H1 (cell line): ENCODE measurements at regions not wholly inside any gene's neighbourhood (a gene's known extent, or its start where the extent isn't known, plus 50 kb on each side); places are given as distances from the start of the nearest gene placed in this dataset.

Source experiments
- CTCF ChIA-PET: fragments of 300-600 bp; sonication (Branson Sonifier 250); formaldehyde crosslinking; loops from one replicate; lab custom pipeline; 2021; ENCODE audit not compliant: partially characterized antibody; lab: Charles Lee
- POLR2A ChIA-PET: fragments of 300-600 bp; sonication (Branson Sonifier 250); formaldehyde crosslinking; loops from one replicate; lab custom pipeline; 2021; ENCODE audit warnings: inconsistent platforms; ENCODE audit not compliant: partially characterized antibody; lab: Charles Lee
- DNase-seq, 2 experiments: peaks; one replicate each; pipeline versions ENCODE4 v3.0.0 to v3.0.0-alpha.2; 2010 to 2022; ENCODE audit warnings: low spot score in 2 of 2, low read depth in 1 of 2, mixed read lengths in 1 of 2
- FAIRE-seq: peaks from 2 replicates; lab custom pipeline; 2011; peaks lifted over from hg19 to GRCh38; lab: Jason Lieb, UNC
- H2AFZ ChIP-seq: 2 replicates; pipeline ENCODE4 v1.8.1; 2012; ENCODE audit warnings: low read length, inconsistent platforms
- H2AK5ac ChIP-seq: 2 replicates; pipeline ENCODE4 v1.6.1; 2013; ENCODE audit warnings: low read depth, low read length
- H2BK120ac ChIP-seq: replicated peaks from 2 replicates; pipeline ENCODE3; 2013; ENCODE audit warnings: low read depth, low read length, inconsistent platforms
- H2BK12ac ChIP-seq: 2 replicates; pipeline ENCODE4 v1.6.1; 2013; ENCODE audit warnings: low read depth, low read length
- H2BK15ac ChIP-seq: 2 replicates; pipeline ENCODE4 v1.6.1; 2013; ENCODE audit warnings: low read length
- H2BK20ac ChIP-seq: 2 replicates; pipeline ENCODE4 v1.6.1; 2013; ENCODE audit warnings: low read length
- H2BK5ac ChIP-seq: 2 replicates; pipeline ENCODE4 v1.6.1; 2013; ENCODE audit warnings: low read depth, low read length
- H3K14ac ChIP-seq: 2 replicates; pipeline ENCODE4 v1.6.1; 2013; ENCODE audit warnings: inconsistent platforms; ENCODE audit not compliant: insufficient read length
- H3K18ac ChIP-seq: 2 replicates; pipeline ENCODE4 v1.6.1; 2013; ENCODE audit warnings: low read length; ENCODE audit errors: extremely low read depth
- H3K23ac ChIP-seq: 2 replicates; pipeline ENCODE4 v1.6.1; 2013; ENCODE audit warnings: inconsistent platforms; ENCODE audit not compliant: insufficient read length
- H3K23me2 ChIP-seq: 2 replicates; pipeline ENCODE4 v1.6.1; 2013; ENCODE audit warnings: low read depth, low read length
- H3K27ac ChIP-seq: 2 replicates; pipeline ENCODE4 v1.6.1; 2011; ENCODE audit warnings: low read depth, low read length, inconsistent platforms
- H3K27me3 ChIP-seq, 4 experiments: replicated peaks in 1 of 4; 1 replicate in 1 of 4; 2 replicates in 3 of 4; pipeline versions ENCODE4 v1.6.1 to v1.8.1; 2011 to 2013; ENCODE audit warnings: low read length in 3 of 4, mild to moderate bottlenecking in 3 of 4, inconsistent platforms in 2 of 4, mixed read lengths in 2 of 4, moderate library complexity in 1 of 4; ENCODE audit not compliant: control insufficient read depth in 3 of 4, insufficient read depth in 3 of 4; ENCODE audit errors: extremely low read depth in 1 of 4
- H3K36me3 ChIP-seq, 4 experiments: 2 replicates each; pipeline versions ENCODE4 v1.6.1 to v1.8.1; 2011 to 2013; ENCODE audit warnings: mild to moderate bottlenecking in 4 of 4, low read length in 3 of 4, moderate library complexity in 2 of 4, control low read depth in 1 of 4, inconsistent platforms in 1 of 4; ENCODE audit not compliant: insufficient read depth in 4 of 4, control insufficient read depth in 2 of 4
- H3K4ac ChIP-seq: replicated peaks from 2 replicates; pipeline ENCODE3; 2013; ENCODE audit warnings: low read length, low read depth, mixed read lengths, inconsistent platforms; ENCODE audit not compliant: insufficient read length
- H3K4me1 ChIP-seq, 4 experiments: replicated peaks in 1 of 4; 1 replicate in 1 of 4; 2 replicates in 3 of 4; pipeline versions ENCODE4 v1.6.1 to v1.8.1; 2011 to 2013; ENCODE audit warnings: low read length in 3 of 4, inconsistent platforms in 2 of 4, mixed read lengths in 1 of 4; ENCODE audit not compliant: insufficient read depth in 4 of 4, control insufficient read depth in 3 of 4
- H3K4me2 ChIP-seq, 2 experiments: 2 replicates each; pipeline versions ENCODE4 v1.6.1 to v1.8.1; 2011 to 2013; ENCODE audit warnings: low read depth in 2 of 2, low read length in 2 of 2, control low read depth in 1 of 2, inconsistent platforms in 1 of 2, mild to moderate bottlenecking in 1 of 2; ENCODE audit not compliant: insufficient read depth in 1 of 2
- H3K4me3 ChIP-seq, 4 experiments: fragments of 200-600, 300-600 bp in 1 of 4; sonication (generic), shearing (Covaris generic), sonication (Bioruptor Twin) in 1 of 4; 2 replicates each; pipeline versions ENCODE4 v1.5.1 to v1.8.1; 2011 to 2016; ENCODE audit warnings: low read length in 4 of 4, low read depth in 3 of 4, control low read depth in 2 of 4, inconsistent platforms in 2 of 4, mild to moderate bottlenecking in 2 of 4, mixed read lengths in 1 of 4, moderate library complexity in 1 of 4; ENCODE audit not compliant: insufficient read depth in 2 of 4; ENCODE audit errors: extremely low read depth in 1 of 4
- H3K56ac ChIP-seq: replicated peaks from 2 replicates; pipeline ENCODE3; 2013; ENCODE audit warnings: low read depth, mild to moderate bottlenecking, mixed read lengths, low read length, inconsistent platforms; ENCODE audit not compliant: insufficient read length
- H3K79me1 ChIP-seq: 2 replicates; pipeline ENCODE4 v1.6.1; 2013; ENCODE audit warnings: low read depth, low read length, control low read depth
- H3K79me2 ChIP-seq, 2 experiments: 2 replicates each; pipeline versions ENCODE4 v1.6.1 to v1.8.1; 2012 to 2013; ENCODE audit warnings: low read length in 2 of 2, mild to moderate bottlenecking in 2 of 2, inconsistent platforms in 1 of 2; ENCODE audit not compliant: insufficient read depth in 2 of 2, control insufficient read depth in 1 of 2
- H3K9ac ChIP-seq, 4 experiments: replicated peaks in 1 of 4; 1 replicate in 1 of 4; 2 replicates in 3 of 4; pipeline versions ENCODE4 v1.6.1 to v1.8.1; 2011 to 2013; ENCODE audit warnings: low read depth in 3 of 4, low read length in 3 of 4, control low read depth in 2 of 4, mild to moderate bottlenecking in 2 of 4, moderate library complexity in 2 of 4, inconsistent platforms in 1 of 4; ENCODE audit errors: extremely low read depth in 1 of 4
- H3K9me3 ChIP-seq, 2 experiments: 2 replicates each; pipeline versions ENCODE4 v1.6.1 to v1.8.1; 2012 to 2013; ENCODE audit warnings: mild to moderate bottlenecking in 2 of 2, moderate library complexity in 2 of 2, control low read depth in 1 of 2, inconsistent platforms in 1 of 2, low read depth in 1 of 2, low read length in 1 of 2, mixed read lengths in 1 of 2; ENCODE audit not compliant: insufficient read depth in 2 of 2
- H4K20me1 ChIP-seq, 2 experiments: replicated peaks in 1 of 2; 2 replicates each; pipeline versions ENCODE3 to v1.8.1; 2011 to 2013; ENCODE audit warnings: inconsistent platforms in 2 of 2, low read length in 2 of 2, mild to moderate bottlenecking in 1 of 2; ENCODE audit not compliant: insufficient read depth in 2 of 2, control insufficient read depth in 1 of 2
- H4K5ac ChIP-seq: 2 replicates; pipeline ENCODE4 v1.6.1; 2013; ENCODE audit warnings: low read length, low read depth, mixed read lengths, inconsistent platforms; ENCODE audit not compliant: insufficient read length
- H4K8ac ChIP-seq: 2 replicates; pipeline ENCODE4 v1.8.0; 2013; ENCODE audit warnings: mild to moderate bottlenecking, moderate library complexity, low read length, inconsistent platforms; ENCODE audit not compliant: insufficient read depth; ENCODE audit errors: extremely low read depth
- H4K91ac ChIP-seq: replicated peaks from 2 replicates; pipeline ENCODE3; 2013; ENCODE audit warnings: low read length, mixed read lengths, inconsistent platforms; ENCODE audit not compliant: insufficient read length
- E2F6 ChIP-seq: IDR thresholded peaks from 2 replicates; pipeline ENCODE4 v1.6.1; 2012; ENCODE audit warnings: inconsistent platforms
- GABPA ChIP-seq: IDR thresholded peaks from 2 replicates; pipeline ENCODE4 v1.6.1; 2011; ENCODE audit warnings: mild to moderate bottlenecking, low read length, moderate library complexity, borderline replicate concordance; ENCODE audit not compliant: insufficient read depth
- HDAC2 ChIP-seq, 2 experiments: fragments of 300-600 bp in 1 of 2; sonication (generic) in 1 of 2; IDR thresholded peaks; 2 replicates each; pipeline ENCODE4 v1.6.1; 2011 to 2012; ENCODE audit warnings: low read depth in 2 of 2, low read length in 2 of 2, mild to moderate bottlenecking in 2 of 2, moderate library complexity in 2 of 2, borderline replicate concordance in 1 of 2, inconsistent platforms in 1 of 2
- NRF1 ChIP-seq: IDR thresholded peaks from 2 replicates; pipeline ENCODE4 v1.6.1; 2011; ENCODE audit warnings: mild to moderate bottlenecking, low read depth, low read length, improper control_type of control experiment
- SP1 ChIP-seq: IDR thresholded peaks from 2 replicates; pipeline ENCODE4 v1.6.1; 2011; ENCODE audit warnings: low read depth, low read length
- SP2 ChIP-seq: IDR thresholded peaks from 2 replicates; pipeline ENCODE4 v1.6.1; 2012; ENCODE audit warnings: mild to moderate bottlenecking, low read length, inconsistent platforms
- TAF7 ChIP-seq: optimal IDR thresholded peaks from 2 replicates; pipeline ENCODE3; 2011; ENCODE audit warnings: low read depth, mild to moderate bottlenecking, inconsistent platforms, low read length, moderate library complexity, borderline replicate concordance
- TBP ChIP-seq: IDR thresholded peaks from 2 replicates; pipeline ENCODE4 v1.6.1; 2011; ENCODE audit warnings: low read depth, low read length, improper control_type of control experiment
- TCF12 ChIP-seq: IDR thresholded peaks from 2 replicates; pipeline ENCODE4 v1.6.1; 2011; ENCODE audit warnings: low read depth, mild to moderate bottlenecking, low read length
- USF2 ChIP-seq: IDR thresholded peaks from 2 replicates; pipeline ENCODE4 v1.6.1; 2011; ENCODE audit warnings: low read length, improper control_type of control experiment
- ZNF274 ChIP-seq: IDR thresholded peaks from 2 replicates; pipeline ENCODE4 v1.7.0; 2012; ENCODE audit warnings: low read length, borderline replicate concordance; ENCODE audit errors: extremely low read depth
- WGBS, 2 experiments: shearing (Covaris generic) in 1 of 2; methylation state at CpG; one replicate each; pipeline versions ENCODE4 v1.1.6 to v1.1.7; 2013 to 2015; ENCODE audit warnings: low lambda C conversion rate in 2 of 2, mixed read lengths in 2 of 2, inconsistent platforms in 1 of 2, low coverage in 1 of 2, missing lambda C conversion rate in 1 of 2; ENCODE audit not compliant: insufficient replicate concordance in 2 of 2, insufficient coverage in 1 of 2, insufficient read length in 1 of 2; ENCODE audit errors: extremely low coverage in 1 of 2, missing lambda C conversion rate in 1 of 2; 5-methylcytosine and 5-hydroxymethylcytosine counted together

- no peak overlapping the region for H2AFZ ChIP-seq
- H3K4ac ChIP-seq = no peak overlapping the region
- no peak overlapping the region; the same call in 1 of the 2 replicates for H3K18ac ChIP-seq
- no peak overlapping the region for H3K4me2 ChIP-seq
- ChIA-PET CTCF (interaction anchor here (1.2 to 1.6 kb wide), 2 partner anchors 9 to 11 kb away, joined by 3 to 7 read pairs; no protein-coding TSS in a partner anchor), POLR2A (interaction anchor here (1.5 to 1.6 kb wide), 2 partner anchors 11 kb away, joined by 5 to 6 read pairs; no protein-coding TSS in a partner anchor)
- H2BK5ac ChIP-seq = no peak overlapping the region
- H2AK5ac ChIP-seq = no peak overlapping the region; the same call in 1 of the 2 replicates
- no peaks in the 10 kb centered on the region; a peak in 1 of 7 replicates for H3K27me3 ChIP-seq
- H4K5ac ChIP-seq = no peak overlapping the region
- H3K23ac ChIP-seq = no peak overlapping the region
- no peak for DNase-seq
- H3K9ac ChIP-seq = no peak overlapping the region
- WGBS, 2 experiments = 85% methylated on average over 19 of the region's 21 CpGs; no CpG with 5 or more reads in 1 of the 2 experiments
- H3K56ac ChIP-seq = no peak overlapping the region
- H3K23me2 ChIP-seq = no peaks in the 10 kb centered on the region
- no peak for FAIRE-seq
- H3K4me1 ChIP-seq = peaks cover 0 to 4% (median 3%) of the 10 kb centered on the region in 4 experiments; a peak in 4 of 7 replicates
- no peak overlapping the region for H4K91ac ChIP-seq
- H2BK15ac ChIP-seq = 0 out of 2 replicates have a peak overlapping the region, but pooled peaks have one; percentile 10
- no peak overlapping the region for H3K14ac ChIP-seq
- H3K79me2 ChIP-seq = no peaks in the 10 kb centered on the region
- no peak overlapping the region for H3K27ac ChIP-seq
- H3K36me3 ChIP-seq = no peaks in the 10 kb centered on the region
- H3K9me3 ChIP-seq = no peaks in the 10 kb centered on the region
- H3K79me1 ChIP-seq = no peaks in the 10 kb centered on the region
- peak overlapping the region; percentile 72; the same call in 1 of the 2 replicates for H4K8ac ChIP-seq
- H2BK12ac ChIP-seq = no peak overlapping the region; the same call in 1 of the 2 replicates
- H3K4me3 ChIP-seq = no peak overlapping the region
- no peaks in the 10 kb centered on the region for H4K20me1 ChIP-seq
- H2BK20ac ChIP-seq = no peak overlapping the region
- H2BK120ac ChIP-seq = no peak overlapping the region
- TF ChIP-seq E2F6 (no peak), SP1 (no peak), ZNF274 (no peak), USF2 (no peak), NRF1 (no peak), GABPA (no peak), TCF12 (no peak), TAF7 (no peak), TBP (no peak), SP2 (no peak), HDAC2 (IDR thresholded peaks at IDR 0.05; ENCODE audit: borderline replicate concordance in 1 of 2, low read depth in 2 of 2, low read length in 2 of 2) (no peak)
These were observed 79.4 kb upstream of the POU3F1 start for GRCh38 chr1:38125837-38126520.
